ENCODE measurements at regions not wholly inside any gene's neighbourhood (a gene's known extent, or its start where the extent isn't known, plus 50 kb on each side); places are given as distances from the start of the nearest gene placed in this dataset.

DNA sequence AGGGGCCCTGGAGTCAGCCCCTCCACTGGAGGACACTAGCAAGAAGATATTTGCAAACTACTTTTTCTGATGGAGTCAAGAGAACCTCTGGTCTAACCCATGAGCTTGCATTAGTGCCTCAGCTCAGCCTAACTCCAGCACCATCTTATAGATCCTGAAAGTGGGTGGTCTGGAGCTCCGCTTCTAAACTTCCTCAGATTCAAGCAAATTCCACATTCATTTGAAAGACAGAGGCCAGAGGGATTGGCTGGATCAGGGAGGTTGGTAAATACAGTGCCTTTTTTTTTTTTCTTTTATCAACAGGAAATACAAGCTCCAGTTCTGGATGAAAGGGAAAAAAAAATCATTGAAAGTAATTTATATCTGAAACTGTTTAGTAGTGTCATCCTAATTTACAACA, 99.9 kb downstream of the ENC1 start:
- intact Hi-C loops (cut with micrococcal nuclease; ENCODE audit: unreplicated experiment): no loop called here
- H3K9me3 Mint-ChIP-seq (ENCODE audit: low read depth, unreplicated experiment): no peaks in the 10 kb centered on the region
- no peaks in the 10 kb centered on the region for H3K36me3 Mint-ChIP-seq (ENCODE audit: insufficient read depth, unreplicated experiment)
- TF ChIP-seq, protein P1, sequence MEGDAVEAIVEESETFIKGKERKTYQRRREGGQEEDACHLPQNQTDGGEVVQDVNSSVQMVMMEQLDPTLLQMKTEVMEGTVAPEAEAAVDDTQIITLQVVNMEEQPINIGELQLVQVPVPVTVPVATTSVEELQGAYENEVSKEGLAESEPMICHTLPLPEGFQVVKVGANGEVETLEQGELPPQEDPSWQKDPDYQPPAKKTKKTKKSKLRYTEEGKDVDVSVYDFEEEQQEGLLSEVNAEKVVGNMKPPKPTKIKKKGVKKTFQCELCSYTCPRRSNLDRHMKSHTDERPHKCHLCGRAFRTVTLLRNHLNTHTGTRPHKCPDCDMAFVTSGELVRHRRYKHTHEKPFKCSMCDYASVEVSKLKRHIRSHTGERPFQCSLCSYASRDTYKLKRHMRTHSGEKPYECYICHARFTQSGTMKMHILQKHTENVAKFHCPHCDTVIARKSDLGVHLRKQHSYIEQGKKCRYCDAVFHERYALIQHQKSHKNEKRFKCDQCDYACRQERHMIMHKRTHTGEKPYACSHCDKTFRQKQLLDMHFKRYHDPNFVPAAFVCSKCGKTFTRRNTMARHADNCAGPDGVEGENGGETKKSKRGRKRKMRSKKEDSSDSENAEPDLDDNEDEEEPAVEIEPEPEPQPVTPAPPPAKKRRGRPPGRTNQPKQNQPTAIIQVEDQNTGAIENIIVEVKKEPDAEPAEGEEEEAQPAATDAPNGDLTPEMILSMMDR (IDR thresholded peaks at IDR 0.05; ENCODE audit: unreplicated experiment): no peak
- DNase-seq: no peak
- CTCF ChIA-PET: interaction anchor here (0.6 to 0.7 kb wide), 7 partner anchors 21 to 1243 kb away, joined by 3 to 11 read pairs (median 3); no protein-coding TSS in a partner anchor
- H3K27ac Mint-ChIP-seq (ENCODE audit: unreplicated experiment): no peak overlapping the region
- H3K4me3 Mint-ChIP-seq (ENCODE audit: low read depth, unreplicated experiment): no peak overlapping the region
- peaks cover 36% of the 10 kb centered on the region for H3K4me1 Mint-ChIP-seq (ENCODE audit: low read depth, unreplicated experiment)
- no TSS peak for BruUV-seq (replicated peaks)
- no peaks in the 10 kb centered on the region for H3K27me3 Mint-ChIP-seq (ENCODE audit: unreplicated experiment)

DNA sequence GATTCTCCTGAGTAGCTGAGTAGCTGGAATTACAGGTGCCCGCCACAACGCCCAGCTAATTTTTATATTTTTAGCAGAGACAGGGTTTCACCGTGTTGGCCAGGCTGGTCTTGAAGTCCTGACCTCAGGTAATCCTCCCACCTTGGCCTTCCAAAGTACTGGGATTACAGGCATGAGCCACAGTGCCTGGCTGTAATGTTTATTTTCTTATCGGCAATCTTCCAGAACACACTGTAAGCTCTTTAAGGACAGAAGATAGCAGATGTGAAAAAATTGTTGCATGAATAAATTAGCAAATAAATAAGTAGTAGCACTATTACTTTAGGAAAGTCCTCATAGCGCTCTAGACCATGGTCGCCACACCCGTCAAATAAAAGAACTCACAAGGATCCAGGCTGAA, 100.5 kb downstream of the ENC1 start:
- CTCF ChIA-PET: no interaction called here
- Mint-ChIP-seq H3K27ac (ENCODE audit: unreplicated experiment) (no peak overlapping the region), H3K36me3 (ENCODE audit: insufficient read depth, unreplicated experiment) (no peaks in the 10 kb centered on the region), H3K9me3 (ENCODE audit: low read depth, unreplicated experiment) (no peaks in the 10 kb centered on the region), H3K4me1 (ENCODE audit: low read depth, unreplicated experiment) (peaks cover 36% of the 10 kb centered on the region), H3K27me3 (ENCODE audit: unreplicated experiment) (no peaks in the 10 kb centered on the region), H3K4me3 (ENCODE audit: low read depth, unreplicated experiment) (no peak overlapping the region)
- no TSS peak for BruUV-seq (replicated peaks)
- no peak for DNase-seq
- TF ChIP-seq, protein P1 (IDR thresholded peaks at IDR 0.05; ENCODE audit: unreplicated experiment): no peak
- intact Hi-C loops (cut with micrococcal nuclease; ENCODE audit: unreplicated experiment): no loop called here

DNA sequence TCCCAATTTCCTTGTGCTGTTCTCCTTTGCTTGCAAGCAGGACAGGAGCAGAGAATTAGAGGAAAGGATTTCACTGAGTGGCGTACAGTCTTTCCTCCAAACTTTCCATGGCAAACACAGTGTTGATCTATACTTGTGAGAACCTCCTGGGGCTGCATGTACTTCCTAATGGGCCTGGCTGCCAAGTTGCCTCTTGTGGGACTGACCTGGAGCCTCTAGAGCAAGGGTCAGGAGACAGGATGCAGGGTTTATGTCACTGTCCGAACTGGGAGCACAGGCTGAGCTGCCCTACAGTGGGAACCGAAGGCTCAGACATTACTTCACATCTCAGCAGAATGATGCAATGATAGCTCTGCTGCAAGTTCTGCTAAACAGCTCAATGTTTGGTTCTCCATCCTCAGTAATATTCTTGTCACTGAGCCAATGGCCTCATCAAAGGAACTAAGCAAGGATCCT, 102.3 kb downstream of the ENC1 start:
- no peaks in the 10 kb centered on the region for H3K27me3 Mint-ChIP-seq (ENCODE audit: unreplicated experiment)
- CTCF ChIA-PET: interaction anchor here (0.9 kb wide), 1 partner anchor 29 kb away, joined by 4 read pairs; no protein-coding TSS in a partner anchor
- H3K9me3 Mint-ChIP-seq (ENCODE audit: low read depth, unreplicated experiment): peaks cover 5% of the 10 kb centered on the region
- peaks cover 18% of the 10 kb centered on the region for H3K4me1 Mint-ChIP-seq (ENCODE audit: low read depth, unreplicated experiment)
- BruUV-seq (replicated peaks): no TSS peak
- H3K4me3 Mint-ChIP-seq (ENCODE audit: low read depth, unreplicated experiment): no peak overlapping the region
- H3K27ac Mint-ChIP-seq (ENCODE audit: unreplicated experiment): peak overlapping the region; percentile 26
- intact Hi-C loops (cut with micrococcal nuclease; ENCODE audit: unreplicated experiment): no loop called here
- DNase-seq: peak; percentile 16
- no peaks in the 10 kb centered on the region for H3K36me3 Mint-ChIP-seq (ENCODE audit: insufficient read depth, unreplicated experiment)
- TF ChIP-seq, protein P1 (IDR thresholded peaks at IDR 0.05; ENCODE audit: unreplicated experiment): no peak

DNA sequence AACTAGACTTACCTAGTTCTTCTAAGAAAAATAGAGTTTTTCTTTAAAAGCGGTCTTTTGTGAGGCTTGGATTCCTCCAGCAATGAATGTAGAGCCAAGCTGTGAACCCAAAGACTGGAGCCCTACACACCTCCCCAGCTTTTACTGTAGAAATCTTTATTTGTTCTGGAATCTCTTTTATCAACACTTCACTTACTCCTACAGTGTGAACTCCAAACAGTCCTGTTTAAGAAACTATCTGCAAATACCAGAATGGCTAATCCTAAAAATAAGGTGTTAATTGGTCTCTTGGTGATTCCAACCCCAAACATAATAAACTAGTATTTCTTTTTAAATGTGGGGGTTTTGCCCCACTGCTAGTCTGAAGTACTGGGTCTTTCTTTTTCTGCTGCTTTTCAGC, 103.9 kb downstream of the ENC1 start:
- peaks cover 12% of the 10 kb centered on the region for H3K4me1 Mint-ChIP-seq (ENCODE audit: low read depth, unreplicated experiment)
- CTCF ChIA-PET: interaction anchor here (0.7 kb wide), 1 partner anchor 132 kb away, joined by 6 read pairs; no protein-coding TSS in a partner anchor
- no peaks in the 10 kb centered on the region for H3K27me3 Mint-ChIP-seq (ENCODE audit: unreplicated experiment)
- H3K27ac Mint-ChIP-seq (ENCODE audit: unreplicated experiment): no peak overlapping the region
- no peak overlapping the region for H3K4me3 Mint-ChIP-seq (ENCODE audit: low read depth, unreplicated experiment)
- no TSS peak for BruUV-seq (replicated peaks)
- no peak for DNase-seq
- TF ChIP-seq, protein P1 (IDR thresholded peaks at IDR 0.05; ENCODE audit: unreplicated experiment): no peak
- intact Hi-C loops (cut with micrococcal nuclease; ENCODE audit: unreplicated experiment): no loop called here
- peaks cover 9% of the 10 kb centered on the region for H3K9me3 Mint-ChIP-seq (ENCODE audit: low read depth, unreplicated experiment)
- no peaks in the 10 kb centered on the region for H3K36me3 Mint-ChIP-seq (ENCODE audit: insufficient read depth, unreplicated experiment)

Data from Calu3 (cell line).